ENCODE measurements at regions not wholly inside any gene's neighbourhood (a gene's known extent, or its start where the extent isn't known, plus 50 kb on each side); places are given as distances from the start of the nearest gene placed in this dataset.

DNA sequence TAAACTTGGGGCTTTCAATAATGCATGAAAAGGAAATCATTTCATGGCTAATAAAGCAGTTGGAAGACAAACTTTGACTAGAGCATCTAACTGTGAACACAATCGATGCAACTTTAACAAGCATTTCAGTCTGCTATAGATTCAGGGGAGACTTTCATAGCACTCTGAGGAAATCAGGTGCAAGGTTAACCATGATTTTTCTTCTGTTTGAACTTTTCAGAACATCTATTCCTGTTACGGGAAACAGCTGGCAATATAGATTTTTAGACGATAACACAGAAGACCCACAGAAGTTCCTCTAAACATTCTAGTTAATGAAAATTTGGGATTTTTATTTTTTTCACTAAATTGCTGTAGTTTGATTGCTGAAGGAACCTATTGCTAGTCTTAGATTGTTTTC is 177.3 kb downstream of the TRIM33 start:
- H3K27me3 ChIP-seq: no peaks in the 10 kb centered on the region
- H3K9me3 ChIP-seq: no peaks in the 10 kb centered on the region
- no peak overlapping the region for H3K4me3 ChIP-seq
- 85 to 93% methylated on average over 3 of the region's 3 CpGs for WGBS, 2 donors
- no peak overlapping the region for H3K27ac ChIP-seq
- H3K36me3 ChIP-seq (ENCODE audit: low read depth, missing control alignments): no peaks in the 10 kb centered on the region
- DNase-seq: no peak
- intact Hi-C loops (cut with DNase I; ENCODE audit: low total_unique reads): no loop called here
- H3K4me1 ChIP-seq: no peaks in the 10 kb centered on the region
- TF ChIP-seq POLR2A (IDR thresholded peaks at IDR 0.05): no peak
- TF ChIP-seq, protein P1, sequence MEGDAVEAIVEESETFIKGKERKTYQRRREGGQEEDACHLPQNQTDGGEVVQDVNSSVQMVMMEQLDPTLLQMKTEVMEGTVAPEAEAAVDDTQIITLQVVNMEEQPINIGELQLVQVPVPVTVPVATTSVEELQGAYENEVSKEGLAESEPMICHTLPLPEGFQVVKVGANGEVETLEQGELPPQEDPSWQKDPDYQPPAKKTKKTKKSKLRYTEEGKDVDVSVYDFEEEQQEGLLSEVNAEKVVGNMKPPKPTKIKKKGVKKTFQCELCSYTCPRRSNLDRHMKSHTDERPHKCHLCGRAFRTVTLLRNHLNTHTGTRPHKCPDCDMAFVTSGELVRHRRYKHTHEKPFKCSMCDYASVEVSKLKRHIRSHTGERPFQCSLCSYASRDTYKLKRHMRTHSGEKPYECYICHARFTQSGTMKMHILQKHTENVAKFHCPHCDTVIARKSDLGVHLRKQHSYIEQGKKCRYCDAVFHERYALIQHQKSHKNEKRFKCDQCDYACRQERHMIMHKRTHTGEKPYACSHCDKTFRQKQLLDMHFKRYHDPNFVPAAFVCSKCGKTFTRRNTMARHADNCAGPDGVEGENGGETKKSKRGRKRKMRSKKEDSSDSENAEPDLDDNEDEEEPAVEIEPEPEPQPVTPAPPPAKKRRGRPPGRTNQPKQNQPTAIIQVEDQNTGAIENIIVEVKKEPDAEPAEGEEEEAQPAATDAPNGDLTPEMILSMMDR (IDR thresholded peaks at IDR 0.05): no peak

DNA sequence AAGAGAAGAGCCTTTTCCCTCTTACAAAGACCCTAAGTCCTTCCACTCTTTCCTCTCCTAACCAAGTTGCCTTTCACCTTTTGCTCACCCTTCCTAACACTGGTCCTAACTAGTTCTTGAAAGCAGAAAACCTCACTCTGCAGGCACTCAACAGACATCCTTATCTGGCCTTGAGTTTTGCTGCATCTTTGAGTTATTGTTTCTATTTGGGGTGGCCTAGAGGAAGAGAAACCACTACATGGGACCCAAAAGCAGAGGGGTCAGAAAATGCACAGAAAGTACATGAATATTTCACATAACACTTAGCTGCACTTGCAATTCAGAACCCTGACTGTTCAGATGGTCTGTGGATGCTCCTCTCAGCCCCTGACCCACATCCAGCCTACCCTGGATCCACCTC is 178.3 kb upstream of the SYT6 start:
- DNase-seq: no peak
- H3K9me3 ChIP-seq: no peaks in the 10 kb centered on the region
- H3K27ac ChIP-seq: no peak overlapping the region

DNA sequence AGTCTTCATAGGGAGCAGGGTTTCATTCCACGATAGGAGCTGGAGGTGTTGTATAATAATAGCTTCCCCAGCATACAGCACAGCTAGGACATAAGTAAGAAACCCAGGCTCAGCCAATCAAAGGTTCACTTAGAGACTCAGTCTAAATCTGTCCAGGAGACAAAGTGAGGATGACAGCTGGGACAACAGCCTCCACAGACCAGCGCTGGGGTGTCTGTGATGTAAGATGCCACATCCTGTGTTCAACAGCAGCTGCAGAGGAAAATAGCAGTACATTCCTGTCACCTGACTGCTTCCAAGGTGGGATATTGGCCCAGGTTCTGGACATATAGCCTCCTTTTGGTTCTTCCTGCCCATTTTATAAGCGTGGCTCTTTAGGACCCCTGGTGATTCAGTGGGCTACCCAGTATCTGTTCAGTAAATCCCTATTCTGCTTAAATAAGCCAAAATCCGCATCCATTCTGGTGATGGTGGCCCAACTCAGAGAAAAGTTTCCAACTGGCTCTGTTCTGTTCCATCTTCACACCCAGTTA is 176.8 kb upstream of the SYT6 start:
- no peak overlapping the region for H3K4me3 ChIP-seq
- no peak overlapping the region for H3K27ac ChIP-seq
- no peaks in the 10 kb centered on the region for H3K9me3 ChIP-seq
- H3K36me3 ChIP-seq (ENCODE audit: low read depth, missing control alignments): no peaks in the 10 kb centered on the region
- intact Hi-C loops (cut with DNase I; ENCODE audit: low total_unique reads): no loop called here
- H3K27me3 ChIP-seq: no peaks in the 10 kb centered on the region
- 89 to 90% methylated on average over 4 of the region's 4 CpGs for WGBS, 2 donors
- TF ChIP-seq POLR2A (IDR thresholded peaks at IDR 0.05): no peak
- TF ChIP-seq, protein P1 (IDR thresholded peaks at IDR 0.05): no peak
- H3K4me1 ChIP-seq: no peaks in the 10 kb centered on the region
- no peak for DNase-seq

More for the DNA sequence above, 178.3 kb upstream of the SYT6 start:
- H3K27me3 ChIP-seq: no peaks in the 10 kb centered on the region
- intact Hi-C loops (cut with DNase I; ENCODE audit: low total_unique reads): no loop called here
- no peaks in the 10 kb centered on the region for H3K36me3 ChIP-seq (ENCODE audit: low read depth, missing control alignments)
- no peaks in the 10 kb centered on the region for H3K4me1 ChIP-seq
- no peak overlapping the region for H3K4me3 ChIP-seq
- TF ChIP-seq POLR2A (IDR thresholded peaks at IDR 0.05): no peak
- TF ChIP-seq, protein P1 (IDR thresholded peaks at IDR 0.05): no peak

DNA sequence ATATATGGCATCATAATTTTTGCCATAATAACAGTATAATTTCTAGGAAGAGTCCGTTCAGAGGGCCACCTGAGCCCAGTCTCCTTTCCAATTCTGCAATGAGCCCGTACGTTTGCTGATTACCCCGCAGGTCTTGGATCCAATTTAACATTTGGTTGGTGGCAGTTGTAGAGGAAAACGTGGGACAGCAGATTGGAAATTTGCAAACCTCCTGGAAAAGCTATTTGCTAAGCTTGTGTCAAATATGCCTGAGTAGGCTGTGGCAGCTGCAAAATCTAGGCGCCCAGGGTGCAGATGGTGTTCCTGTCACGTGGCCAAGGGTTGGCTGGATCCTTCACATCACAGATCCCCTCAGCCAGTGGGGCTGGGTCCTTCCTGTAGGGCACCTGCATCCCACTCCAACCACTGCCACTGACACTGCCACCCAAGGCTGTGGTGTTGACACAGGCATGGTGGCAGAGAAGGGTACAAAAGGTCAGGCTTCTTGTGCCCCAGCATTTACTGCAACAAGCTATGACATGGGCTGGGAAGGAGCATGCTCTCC is 174.8 kb upstream of the SYT6 start:
- TF ChIP-seq, protein P1 (IDR thresholded peaks at IDR 0.05): no peak
- TF ChIP-seq POLR2A (IDR thresholded peaks at IDR 0.05): no peak
- Histone ChIP-seq H3K27me3 (no peaks in the 10 kb centered on the region), H3K4me1 (no peaks in the 10 kb centered on the region), H3K36me3 (ENCODE audit: low read depth, missing control alignments) (no peaks in the 10 kb centered on the region), H3K27ac (no peak overlapping the region), H3K9me3 (no peaks in the 10 kb centered on the region), H3K4me3 (no peak overlapping the region)
- 87 to 89% methylated on average over 6 to 7 of the region's 7 CpGs for WGBS, 2 donors
- no peak for DNase-seq
- intact Hi-C loops (cut with DNase I; ENCODE audit: low total_unique reads): no loop called here

DNA sequence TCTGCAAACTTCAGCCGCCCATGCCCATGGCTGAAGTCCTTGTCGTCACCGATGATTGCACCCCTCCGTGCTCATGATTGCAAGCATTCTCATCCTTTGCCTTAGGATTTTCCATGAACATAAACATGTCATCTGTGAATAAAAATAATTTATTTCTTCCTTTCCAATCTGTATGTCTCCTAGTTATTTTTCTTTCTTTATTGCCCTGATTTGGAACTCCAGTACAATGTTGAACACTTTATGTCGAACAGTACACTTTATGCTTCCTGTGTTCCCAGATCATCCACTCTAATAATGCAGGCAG is 170.9 kb upstream of the SYT6 start:
- H3K9me3 ChIP-seq: no peaks in the 10 kb centered on the region
- H3K4me1 ChIP-seq: no peaks in the 10 kb centered on the region
- no peak overlapping the region for H3K27ac ChIP-seq
- no peak for DNase-seq
- no peak overlapping the region for H3K4me3 ChIP-seq
- no peaks in the 10 kb centered on the region for H3K27me3 ChIP-seq
- WGBS, 2 donors: 45 to 63% methylated on average over 5 of the region's 5 CpGs
- intact Hi-C loops (cut with DNase I; ENCODE audit: low total_unique reads): no loop called here
- no peak for TF ChIP-seq POLR2A (IDR thresholded peaks at IDR 0.05)
- TF ChIP-seq, protein P1 (IDR thresholded peaks at IDR 0.05): no peak
- H3K36me3 ChIP-seq (ENCODE audit: low read depth, missing control alignments): no peaks in the 10 kb centered on the region

Measured in testis (tissue), 2 donors.